Neural cell (in vitro differentiated cells): ENCODE measurements at regions not wholly inside any gene's neighbourhood (a gene's known extent, or its start where the extent isn't known, plus 50 kb on each side); places are given as distances from the start of the nearest gene placed in this dataset.

Experiments
- H2AFZ ChIP-seq: fragments of 200-600, 300-800 bp; sonication (generic), shearing (Covaris generic); 2 replicates; pipeline ENCODE4 v1.6.0; 2014; ENCODE audit warnings: low read depth, mild to moderate bottlenecking, antibody characterized with exemption, low read length, moderate library complexity
- H3F3A ChIP-seq: fragments of 200-600 bp; shearing (Covaris generic); 2 replicates; pipeline ENCODE4 v1.6.1; 2016; ENCODE audit warnings: mild to moderate bottlenecking, moderate library complexity, mixed read lengths, antibody characterized with exemption, low read length; ENCODE audit not compliant: insufficient read depth, poor library complexity, severe bottlenecking
- H3K27ac ChIP-seq: fragments of 200-600, 300-800 bp; sonication (generic), shearing (Covaris generic); 2 replicates; pipeline ENCODE4 v1.5.1; 2014; ENCODE audit warnings: mild to moderate bottlenecking, low read length, moderate library complexity
- H3K27me3 ChIP-seq: fragments of 300-800, 200-600 bp; sonication (generic), shearing (Covaris generic); 2 replicates; pipeline ENCODE4 v1.6.0; 2014; ENCODE audit warnings: mild to moderate bottlenecking, low read depth, low read length, moderate library complexity; ENCODE audit not compliant: insufficient read depth
- H3K36me3 ChIP-seq: fragments of 300-800, 200-600 bp; sonication (generic), shearing (Covaris generic); 2 replicates; pipeline ENCODE4 v1.5.1; 2014; ENCODE audit warnings: mild to moderate bottlenecking, antibody characterized with exemption, low read length, moderate library complexity; ENCODE audit not compliant: insufficient read depth
- H3K4me2 ChIP-seq: fragments of 300-800, 200-600 bp; sonication (generic), shearing (Covaris generic); 2 replicates; pipeline ENCODE4 v1.6.0; 2014; ENCODE audit warnings: mild to moderate bottlenecking, low read length
- H3K4me3 ChIP-seq: fragments of 300-800, 200-600 bp; sonication (generic), shearing (Covaris generic); 2 replicates; pipeline ENCODE4 v1.5.1; 2014; ENCODE audit warnings: mild to moderate bottlenecking, low read length, moderate library complexity
- H3K79me2 ChIP-seq: fragments of 200-600 bp; shearing (Covaris generic); replicated peaks from 2 replicates; pipeline ENCODE4 v1.6.0; 2014; ENCODE audit warnings: mild to moderate bottlenecking, low read length, moderate library complexity; ENCODE audit not compliant: insufficient read depth
- H3K9ac ChIP-seq: fragments of 300-800, 200-600 bp; sonication (generic), shearing (Covaris generic); 2 replicates; pipeline ENCODE4 v1.6.1; 2016; ENCODE audit warnings: mild to moderate bottlenecking, low read length, mixed read lengths
- H3K9me2 ChIP-seq: fragments of 200-600 bp; shearing (Covaris generic); 2 replicates; pipeline ENCODE4 v1.6.1; 2016; ENCODE audit warnings: mild to moderate bottlenecking, low read length, mixed read lengths; ENCODE audit not compliant: insufficient read depth
- H3K9me3 ChIP-seq: fragments of 200-600, 300-800 bp; sonication (generic), shearing (Covaris generic); 2 replicates; pipeline ENCODE4 v1.6.1; 2016; ENCODE audit warnings: mild to moderate bottlenecking, mixed run types, low read length, moderate library complexity, mixed read lengths
- H4K20me1 ChIP-seq: fragments of 200-600 bp; shearing (Covaris generic); 2 replicates; pipeline ENCODE4 v1.6.1; 2016; ENCODE audit warnings: mild to moderate bottlenecking, mixed run types; ENCODE audit not compliant: insufficient read depth
- CTCF ChIP-seq: fragments of 450-650 bp; IDR thresholded peaks from 2 replicates; pipeline ENCODE4 v1.5.1; 2014; ENCODE audit warnings: antibody characterized with exemption, mild to moderate bottlenecking, moderate library complexity; ENCODE audit not compliant: poor library complexity, severe bottlenecking
- EP300 ChIP-seq: fragments of 450-650 bp; conservative IDR thresholded peaks from 2 replicates; pipeline ENCODE4 v1.6.1; 2014; ENCODE audit warnings: antibody characterized with exemption, mild to moderate bottlenecking, moderate library complexity; ENCODE audit not compliant: poor library complexity, severe bottlenecking
- EZH2 ChIP-seq: fragments of 200-600, 300-800 bp; shearing (Covaris generic), sonication (generic); IDR thresholded peaks from 2 replicates; pipeline ENCODE4 v1.6.1; 2014; ENCODE audit warnings: antibody characterized with exemption, low read length, borderline replicate concordance, mild to moderate bottlenecking; ENCODE audit not compliant: insufficient read depth, poor library complexity, severe bottlenecking
- MXI1 ChIP-seq: fragments of 450-650 bp; conservative IDR thresholded peaks from 2 replicates; pipeline ENCODE4 v1.6.1; 2014; ENCODE audit warnings: antibody characterized with exemption, mild to moderate bottlenecking; ENCODE audit not compliant: poor library complexity, severe bottlenecking
- POLR2AphosphoS5 ChIP-seq: IDR thresholded peaks from 2 replicates; pipeline ENCODE4 v1.6.1; 2012
- RAD21 ChIP-seq: fragments of 450-650 bp; conservative IDR thresholded peaks from 2 replicates; pipeline ENCODE4 v1.6.1; 2014; ENCODE audit warnings: antibody characterized with exemption, mild to moderate bottlenecking, moderate library complexity
- REST ChIP-seq: IDR thresholded peaks from 2 replicates; pipeline ENCODE4 v1.6.1; 2012; ENCODE audit warnings: borderline replicate concordance
- SMC3 ChIP-seq: fragments of 450-650 bp; conservative IDR thresholded peaks from 2 replicates; pipeline ENCODE4 v1.6.1; 2014; ENCODE audit warnings: antibody characterized with exemption, mild to moderate bottlenecking, moderate library complexity; ENCODE audit not compliant: poor library complexity
- TAF1 ChIP-seq: IDR thresholded peaks from 2 replicates; pipeline ENCODE4 v1.6.1; 2012; ENCODE audit warnings: low read depth

GRCh38 chr1:218809625-218810024, 364.1 kb upstream of the LYPLAL1 start:
- H3K4me2 ChIP-seq = no peak overlapping the region
- H4K20me1 ChIP-seq = no peaks in the 10 kb centered on the region
- H3K4me3 ChIP-seq = no peak overlapping the region
- H3K27ac ChIP-seq = no peak overlapping the region
- H3K9me2 ChIP-seq = no peaks in the 10 kb centered on the region
- TF ChIP-seq RAD21 = no peak
- TF ChIP-seq CTCF = no peak
- H3K9ac ChIP-seq = no peak overlapping the region
- no peaks in the 10 kb centered on the region for H3F3A ChIP-seq
- no peaks in the 10 kb centered on the region for H3K27me3 ChIP-seq
- no peaks in the 10 kb centered on the region for H3K79me2 ChIP-seq
- H3K36me3 ChIP-seq = no peaks in the 10 kb centered on the region
- no peaks in the 10 kb centered on the region for H3K9me3 ChIP-seq
- H2AFZ ChIP-seq = no peak overlapping the region

- Histone ChIP-seq H3K9ac (no peak overlapping the region), H2AFZ (no peak overlapping the region), H3K4me2 (no peak overlapping the region), H3K79me2 (no peaks in the 10 kb centered on the region), H4K20me1 (no peaks in the 10 kb centered on the region), H3K27ac (no peak overlapping the region), H3K9me2 (no peaks in the 10 kb centered on the region), H3K4me3 (no peak overlapping the region), H3K36me3 (no peaks in the 10 kb centered on the region), H3F3A (no peaks in the 10 kb centered on the region), H3K27me3 (no peaks in the 10 kb centered on the region), H3K9me3 (no peaks in the 10 kb centered on the region)
- no peak for TF ChIP-seq POLR2AphosphoS5
- no peak for TF ChIP-seq CTCF
- no peak for TF ChIP-seq EZH2
- no peak for TF ChIP-seq MXI1
- no peak for TF ChIP-seq TAF1
- no peak for TF ChIP-seq SMC3
- no peak for TF ChIP-seq RAD21
- no peak for TF ChIP-seq EP300
- no peak for TF ChIP-seq REST
These were observed 363.4 kb upstream of the LYPLAL1 start for GRCh38 chr1:218810306-218810705.
